Epithelial cell of proximal tubule (primary cell): ENCODE measurements at regions not wholly inside any gene's neighbourhood (a gene's known extent, or its start where the extent isn't known, plus 50 kb on each side); places are given as distances from the start of the nearest gene placed in this dataset.

Experiments used
- DNase-seq: peaks from one replicate; pipeline ENCODE4 v3.0.0-alpha.2; 2011; ENCODE audit warnings: low read depth
- H3K4me3 ChIP-seq: 2 replicates; pipeline ENCODE4 v1.5.1; 2011; ENCODE audit warnings: low read depth, mild to moderate bottlenecking, low read length
- TF ChIP-seq, protein P1 (sequence below): conservative IDR thresholded peaks from 2 replicates; pipeline ENCODE4 v1.5.1; 2012; ENCODE audit warnings: low read depth, mild to moderate bottlenecking, low read length

DNA sequence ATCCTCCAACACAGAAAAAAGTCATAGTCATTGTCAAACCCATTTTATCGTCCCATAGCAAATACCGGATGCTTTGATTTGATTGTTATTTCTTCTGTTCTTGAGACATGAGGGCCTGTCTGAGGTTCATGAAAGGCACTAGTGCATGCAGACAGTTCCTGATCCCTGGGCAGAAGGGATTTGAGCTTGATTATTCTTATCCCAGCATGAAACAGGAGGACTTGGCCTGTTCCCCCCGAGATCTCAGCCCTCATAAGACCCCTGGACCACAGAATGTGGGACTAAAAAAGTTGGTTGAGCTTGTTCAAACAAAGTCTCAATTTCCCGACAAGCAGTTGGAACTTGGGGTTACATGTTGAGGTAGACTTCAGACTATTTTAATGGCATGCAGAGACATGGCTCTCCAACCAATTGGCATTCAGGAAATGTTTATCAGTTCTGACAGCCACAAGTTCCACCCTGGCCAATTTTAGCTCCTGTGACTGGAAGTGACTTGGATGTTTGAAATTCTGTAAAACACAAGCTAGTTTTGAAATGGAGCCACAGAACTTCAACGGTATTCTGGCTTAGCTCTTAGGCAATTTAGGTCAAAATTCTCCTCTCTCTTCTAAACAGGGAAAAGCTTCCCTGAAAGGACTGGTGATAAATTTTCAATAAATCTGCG, 366.9 kb upstream of the SLC14A2 start:
- H3K4me3 ChIP-seq: no peak overlapping the region
- TF ChIP-seq, protein P1, sequence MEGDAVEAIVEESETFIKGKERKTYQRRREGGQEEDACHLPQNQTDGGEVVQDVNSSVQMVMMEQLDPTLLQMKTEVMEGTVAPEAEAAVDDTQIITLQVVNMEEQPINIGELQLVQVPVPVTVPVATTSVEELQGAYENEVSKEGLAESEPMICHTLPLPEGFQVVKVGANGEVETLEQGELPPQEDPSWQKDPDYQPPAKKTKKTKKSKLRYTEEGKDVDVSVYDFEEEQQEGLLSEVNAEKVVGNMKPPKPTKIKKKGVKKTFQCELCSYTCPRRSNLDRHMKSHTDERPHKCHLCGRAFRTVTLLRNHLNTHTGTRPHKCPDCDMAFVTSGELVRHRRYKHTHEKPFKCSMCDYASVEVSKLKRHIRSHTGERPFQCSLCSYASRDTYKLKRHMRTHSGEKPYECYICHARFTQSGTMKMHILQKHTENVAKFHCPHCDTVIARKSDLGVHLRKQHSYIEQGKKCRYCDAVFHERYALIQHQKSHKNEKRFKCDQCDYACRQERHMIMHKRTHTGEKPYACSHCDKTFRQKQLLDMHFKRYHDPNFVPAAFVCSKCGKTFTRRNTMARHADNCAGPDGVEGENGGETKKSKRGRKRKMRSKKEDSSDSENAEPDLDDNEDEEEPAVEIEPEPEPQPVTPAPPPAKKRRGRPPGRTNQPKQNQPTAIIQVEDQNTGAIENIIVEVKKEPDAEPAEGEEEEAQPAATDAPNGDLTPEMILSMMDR: no peak
- no peak for DNase-seq

DNA sequence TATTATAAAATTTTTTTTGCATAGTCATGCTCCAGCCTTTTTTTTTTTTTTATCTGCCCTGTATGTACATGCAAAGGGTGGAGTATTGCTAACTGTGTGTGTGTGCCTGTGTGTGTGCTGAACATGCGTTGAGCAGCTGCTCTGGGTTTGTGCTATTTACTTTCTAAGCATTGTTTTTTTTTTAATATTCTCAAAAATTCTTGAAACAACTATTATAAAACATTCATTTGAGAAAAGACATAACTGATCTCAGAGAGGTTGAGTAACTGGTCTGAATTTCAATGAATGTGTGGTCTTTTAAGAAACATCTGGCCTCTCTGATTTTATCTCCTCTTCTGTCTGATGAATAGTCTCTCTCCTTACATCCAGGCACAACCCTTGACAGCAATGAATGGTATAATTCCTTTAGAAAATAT, 366.0 kb upstream of the SLC14A2 start:
- H3K4me3 ChIP-seq: no peak overlapping the region
- TF ChIP-seq, protein P1: no peak
- no peak for DNase-seq

DNA sequence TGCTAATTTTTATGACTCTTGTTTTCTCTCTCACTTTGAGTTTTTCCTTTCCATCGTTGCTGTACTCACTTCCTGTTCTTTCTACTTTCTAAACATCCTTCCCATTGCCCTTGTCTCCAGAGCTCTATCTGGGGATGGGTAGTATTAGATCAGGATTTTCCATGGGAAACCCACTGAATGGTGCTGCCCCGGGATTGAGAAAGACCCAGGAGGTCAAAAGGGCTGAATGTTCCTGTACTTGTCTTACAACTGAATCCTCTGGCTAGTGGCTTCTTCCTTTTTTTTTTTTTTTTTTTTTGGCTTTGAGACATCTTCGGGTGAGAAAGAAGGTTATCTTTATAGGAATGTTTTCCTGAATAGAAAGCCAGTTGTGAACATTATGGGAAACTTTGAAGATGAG, 364.8 kb upstream of the SLC14A2 start:
- no peak for DNase-seq
- no peak overlapping the region for H3K4me3 ChIP-seq
- TF ChIP-seq, protein P1: no peak

DNA sequence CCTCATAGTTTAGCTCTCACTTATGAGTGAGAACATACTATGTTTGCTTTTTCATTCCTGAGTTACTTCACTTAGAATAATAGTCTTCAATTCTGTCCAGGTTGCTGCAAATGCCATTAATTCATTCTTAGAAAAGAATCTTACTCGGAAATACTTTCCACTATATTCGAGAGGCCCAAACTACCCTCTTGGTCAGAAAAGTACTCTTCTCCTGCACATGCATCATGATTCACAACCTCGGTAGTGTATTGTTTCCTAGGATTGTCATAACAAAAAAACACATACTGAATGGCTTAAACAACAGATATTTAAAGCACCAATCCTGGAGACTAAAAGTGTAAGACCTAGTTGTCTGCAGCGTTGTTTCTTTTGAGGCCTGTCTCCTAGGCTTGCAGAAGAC, 364.0 kb upstream of the SLC14A2 start:
- TF ChIP-seq, protein P1: no peak
- no peak for DNase-seq
- no peak overlapping the region for H3K4me3 ChIP-seq

DNA sequence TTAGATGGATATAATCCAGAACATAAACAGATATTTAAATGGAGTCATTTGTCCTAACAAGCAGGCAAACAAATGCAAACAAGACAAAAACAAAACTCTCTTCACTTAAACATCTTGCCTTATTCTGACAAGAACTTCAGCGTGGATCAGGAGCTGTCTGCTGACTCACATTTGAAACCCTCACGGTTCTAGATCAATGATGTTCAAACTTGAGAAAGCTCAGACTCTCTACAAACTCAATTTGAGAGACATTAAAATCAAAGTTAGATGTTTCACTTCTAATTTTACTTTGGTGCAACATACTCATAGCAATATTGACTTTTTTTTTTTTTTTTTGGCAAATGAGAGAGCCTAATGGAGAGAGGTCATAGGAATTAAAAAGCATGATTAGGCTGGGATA, 362.8 kb upstream of the SLC14A2 start:
- no peak for DNase-seq
- no peak overlapping the region for H3K4me3 ChIP-seq
- TF ChIP-seq, protein P1: no peak

DNA sequence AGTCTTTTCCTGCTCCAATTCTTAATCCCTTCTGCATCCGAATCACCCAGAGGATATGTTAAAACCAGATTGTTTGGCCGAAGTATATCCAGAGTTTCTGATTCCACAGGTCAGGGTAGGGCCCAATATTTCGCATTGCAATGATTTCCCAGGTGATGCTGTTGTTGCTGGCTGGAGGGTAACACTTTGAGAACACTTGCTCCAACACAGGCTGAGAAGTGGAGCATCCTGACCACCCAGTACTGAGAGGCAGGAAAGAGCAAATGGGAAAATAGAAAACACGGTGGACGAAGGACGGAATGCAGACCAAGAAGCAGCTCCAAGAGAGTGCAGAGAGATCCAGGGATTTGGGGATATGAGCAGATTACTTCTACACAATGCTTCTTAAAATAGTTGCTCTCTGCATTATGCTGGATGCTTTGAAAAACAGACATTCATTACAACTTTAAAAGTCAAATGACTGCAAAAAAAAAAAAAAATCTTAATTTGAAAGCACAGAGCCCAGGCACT, 362.2 kb upstream of the SLC14A2 start:
- H3K4me3 ChIP-seq: no peak overlapping the region
- TF ChIP-seq, protein P1: no peak
- no peak for DNase-seq
